ENCODE measurements at regions not wholly inside any gene's neighbourhood (a gene's known extent, or its start where the extent isn't known, plus 50 kb on each side); places are given as distances from the start of the nearest gene placed in this dataset.

DNA sequence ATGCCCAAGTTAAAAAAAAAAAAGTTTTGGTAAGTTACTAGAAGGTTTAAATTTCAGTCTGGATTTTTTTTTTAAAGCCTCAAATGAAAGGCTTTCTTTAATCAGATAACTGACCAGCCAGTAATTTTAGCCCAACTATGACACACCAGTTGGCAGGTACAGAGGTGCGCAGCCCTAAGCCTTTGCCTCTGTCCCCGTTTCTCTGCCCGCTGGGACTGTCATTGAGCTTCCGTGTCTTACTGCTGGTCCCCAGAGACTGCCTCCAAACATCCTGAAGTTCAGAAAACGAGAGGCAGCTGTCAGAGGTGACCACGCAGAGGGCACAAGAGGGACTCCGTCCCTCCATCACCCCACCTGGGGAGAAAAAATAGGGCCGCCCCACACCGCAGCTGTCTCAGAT lies 118.2 kb downstream of the RPS12 start:
- TF ChIP-seq POLR2AphosphoS5 (IDR thresholded peaks at IDR 0.05) (no peak), EP300 (IDR thresholded peaks at IDR 0.05) (no peak)
- TF ChIP-seq, protein P1, sequence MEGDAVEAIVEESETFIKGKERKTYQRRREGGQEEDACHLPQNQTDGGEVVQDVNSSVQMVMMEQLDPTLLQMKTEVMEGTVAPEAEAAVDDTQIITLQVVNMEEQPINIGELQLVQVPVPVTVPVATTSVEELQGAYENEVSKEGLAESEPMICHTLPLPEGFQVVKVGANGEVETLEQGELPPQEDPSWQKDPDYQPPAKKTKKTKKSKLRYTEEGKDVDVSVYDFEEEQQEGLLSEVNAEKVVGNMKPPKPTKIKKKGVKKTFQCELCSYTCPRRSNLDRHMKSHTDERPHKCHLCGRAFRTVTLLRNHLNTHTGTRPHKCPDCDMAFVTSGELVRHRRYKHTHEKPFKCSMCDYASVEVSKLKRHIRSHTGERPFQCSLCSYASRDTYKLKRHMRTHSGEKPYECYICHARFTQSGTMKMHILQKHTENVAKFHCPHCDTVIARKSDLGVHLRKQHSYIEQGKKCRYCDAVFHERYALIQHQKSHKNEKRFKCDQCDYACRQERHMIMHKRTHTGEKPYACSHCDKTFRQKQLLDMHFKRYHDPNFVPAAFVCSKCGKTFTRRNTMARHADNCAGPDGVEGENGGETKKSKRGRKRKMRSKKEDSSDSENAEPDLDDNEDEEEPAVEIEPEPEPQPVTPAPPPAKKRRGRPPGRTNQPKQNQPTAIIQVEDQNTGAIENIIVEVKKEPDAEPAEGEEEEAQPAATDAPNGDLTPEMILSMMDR (IDR thresholded peaks at IDR 0.05): no peak

Measured in esophagus muscularis mucosa (tissue), 4 donors.